CD4-positive, CD25-positive, alpha-beta regulatory T cell (primary cell): ENCODE measurements at regions not wholly inside any gene's neighbourhood (a gene's known extent, or its start where the extent isn't known, plus 50 kb on each side); places are given as distances from the start of the nearest gene placed in this dataset.

Experiments used
- ATAC-seq, 2 donors: fragments of 150-1000 bp; cut with Tn5 transposase; one replicate each; pipeline ENCODE4 v1.10.0; 2021; ENCODE audit warnings: low read depth in 2 of 2, moderate number of reproducible peaks in 2 of 2, moderate library complexity in 1 of 2
- DNase-seq, 3 donors: peaks; one replicate each; pipeline versions ENCODE4 v3.0.0 to v3.0.0-alpha.2; 2012 to 2022; ENCODE audit warnings: mixed read lengths in 1 of 3
- H3K27ac ChIP-seq: one replicate; pipeline ENCODE4 v1.7.0; 2013; ENCODE audit warnings: mild to moderate bottlenecking, low read length; ENCODE audit not compliant: insufficient read depth, poor library complexity, severe bottlenecking
- H3K27me3 ChIP-seq: one replicate; pipeline ENCODE4 v1.7.0; 2013; ENCODE audit warnings: low read length; ENCODE audit not compliant: control insufficient read depth, insufficient read depth
- H3K36me3 ChIP-seq: one replicate; pipeline ENCODE4 v1.7.0; 2013; ENCODE audit warnings: mild to moderate bottlenecking, low read length, moderate library complexity; ENCODE audit not compliant: control insufficient read depth, insufficient read depth
- H3K4me1 ChIP-seq: 2 replicates; pipeline ENCODE4 v1.7.0; 2013; ENCODE audit warnings: mild to moderate bottlenecking, low read length; ENCODE audit not compliant: insufficient read depth, control insufficient read depth, poor library complexity, severe bottlenecking
- H3K4me3 ChIP-seq: one replicate; pipeline ENCODE4 v1.7.0; 2013; ENCODE audit warnings: low read depth, mild to moderate bottlenecking, low read length, moderate library complexity
- H3K9me3 ChIP-seq, 2 experiments: 1 replicate in 1 of 2; 2 replicates in 1 of 2; pipeline ENCODE4 v1.7.0; 2013; ENCODE audit warnings: low read length in 2 of 2, mild to moderate bottlenecking in 1 of 2, moderate library complexity in 1 of 2; ENCODE audit not compliant: control insufficient read depth in 2 of 2
- H3K27ac Mint-ChIP-seq, 3 donors: one replicate each; pipeline ENCODE4 v1.8.0; 2020 to 2022; ENCODE audit warnings: mild to moderate bottlenecking in 3 of 3, mixed read lengths in 3 of 3, moderate library complexity in 2 of 3
- H3K27me3 Mint-ChIP-seq: one replicate; pipeline ENCODE4 v1.8.0; 2022; ENCODE audit warnings: mild to moderate bottlenecking, mixed read lengths
- H3K36me3 Mint-ChIP-seq: one replicate; pipeline ENCODE4 v1.8.0; 2020; ENCODE audit warnings: mixed read lengths
- H3K4me1 Mint-ChIP-seq, 4 donors: one replicate each; pipeline ENCODE4 v1.8.0; 2020 to 2022; ENCODE audit warnings: mixed read lengths in 4 of 4, mild to moderate bottlenecking in 1 of 4
- H3K4me3 Mint-ChIP-seq, 4 donors: one replicate each; pipeline ENCODE4 v1.8.0; 2020 to 2022; ENCODE audit warnings: mild to moderate bottlenecking in 4 of 4, mixed read lengths in 4 of 4, moderate library complexity in 3 of 4
- H3K9me3 Mint-ChIP-seq, 7 donors: one replicate each; pipeline ENCODE4 v1.8.0; 2020 to 2022; ENCODE audit warnings: mixed read lengths in 7 of 7, mild to moderate bottlenecking in 3 of 7, moderate library complexity in 2 of 7

GRCh38 chr15:70240082-70240481 lies 142.4 kb upstream of the TLE3 start:
- peaks cover 0 to 2% (median 0%) of the 10 kb centered on the region in 7 donors for H3K9me3 Mint-ChIP-seq
- H3K4me3 Mint-ChIP-seq, result no peak overlapping the region
- H3K9me3 ChIP-seq, result no peaks in the 10 kb centered on the region
- H3K4me1 Mint-ChIP-seq, result peaks cover 0 to 9% (median 7%) of the 10 kb centered on the region in 4 donors
- no peaks in the 10 kb centered on the region for H3K27me3 Mint-ChIP-seq
- no peaks in the 10 kb centered on the region for H3K27me3 ChIP-seq
- no peaks in the 10 kb centered on the region for H3K36me3 Mint-ChIP-seq
- no peaks in the 10 kb centered on the region for H3K4me1 ChIP-seq
- DNase-seq, result no peak
- H3K27ac ChIP-seq, result no peak overlapping the region
- H3K4me3 ChIP-seq, result no peak overlapping the region
- ATAC-seq, result peak; percentile 38 to 44
- H3K36me3 ChIP-seq, result no peaks in the 10 kb centered on the region
- H3K27ac Mint-ChIP-seq, result no peak overlapping the region

GRCh38 chr15:70238917-70239316 lies 141.2 kb upstream of the TLE3 start:
- ATAC-seq, result no peak
- H3K27me3 Mint-ChIP-seq, result no peaks in the 10 kb centered on the region
- peaks cover 0 to 2% (median 0%) of the 10 kb centered on the region in 7 donors for H3K9me3 Mint-ChIP-seq
- no peaks in the 10 kb centered on the region for H3K36me3 ChIP-seq
- H3K27ac ChIP-seq, result no peak overlapping the region
- no peak overlapping the region for H3K4me3 Mint-ChIP-seq
- H3K27ac Mint-ChIP-seq, result no peak overlapping the region
- no peaks in the 10 kb centered on the region for H3K9me3 ChIP-seq
- no peaks in the 10 kb centered on the region for H3K27me3 ChIP-seq
- H3K4me1 Mint-ChIP-seq, result peaks cover 0 to 8% (median 7%) of the 10 kb centered on the region in 4 donors
- no peak overlapping the region for H3K4me3 ChIP-seq
- no peaks in the 10 kb centered on the region for H3K4me1 ChIP-seq
- H3K36me3 Mint-ChIP-seq, result no peaks in the 10 kb centered on the region
- no peak for DNase-seq

GRCh38 chr15:70237626-70238025 lies 139.9 kb upstream of the TLE3 start:
- Histone ChIP-seq H3K27me3 (no peaks in the 10 kb centered on the region), H3K4me1 (no peaks in the 10 kb centered on the region), H3K36me3 (no peaks in the 10 kb centered on the region), H3K4me3 (no peak overlapping the region), H3K9me3 (no peaks in the 10 kb centered on the region), H3K27ac (no peak overlapping the region)
- Mint-ChIP-seq H3K9me3 (peaks cover 0 to 3% (median 0%) of the 10 kb centered on the region in 7 donors), H3K4me1 (peaks cover 0 to 7% (median 4%) of the 10 kb centered on the region in 4 donors), H3K36me3 (no peaks in the 10 kb centered on the region), H3K27ac (no peak overlapping the region), H3K4me3 (no peak overlapping the region), H3K27me3 (no peaks in the 10 kb centered on the region)
- DNase-seq (no peak), ATAC-seq (no peak)

- Mint-ChIP-seq H3K27ac (no peak overlapping the region), H3K4me1 (peaks cover 0 to 7% (median 3%) of the 10 kb centered on the region in 4 donors), H3K27me3 (peaks cover 5% of the 10 kb centered on the region), H3K9me3 (peaks cover under 1 to 13% (median 5%) of the 10 kb centered on the region in 7 donors), H3K36me3 (no peaks in the 10 kb centered on the region), H3K4me3 (no peak overlapping the region)
- no peak for ATAC-seq
- no peak overlapping the region for H3K4me3 ChIP-seq
- DNase-seq, result no peak
- H3K27me3 ChIP-seq, result no peaks in the 10 kb centered on the region
- H3K9me3 ChIP-seq, result peaks cover 4 to 5% of the 10 kb centered on the region in 2 experiments
- no peaks in the 10 kb centered on the region for H3K36me3 ChIP-seq
- H3K27ac ChIP-seq, result no peak overlapping the region
- no peaks in the 10 kb centered on the region for H3K4me1 ChIP-seq
These were observed 138.8 kb upstream of the TLE3 start for GRCh38 chr15:70236341-70237086.

GRCh38 chr15:70235347-70235746 lies 137.6 kb upstream of the TLE3 start:
- no peaks in the 10 kb centered on the region for H3K4me1 ChIP-seq
- no peaks in the 10 kb centered on the region for H3K36me3 Mint-ChIP-seq
- H3K27me3 Mint-ChIP-seq, result peaks cover 5% of the 10 kb centered on the region
- no peak overlapping the region for H3K4me3 ChIP-seq
- DNase-seq, result no peak
- no peak overlapping the region for H3K27ac Mint-ChIP-seq
- no peak overlapping the region for H3K27ac ChIP-seq
- H3K27me3 ChIP-seq, result no peaks in the 10 kb centered on the region
- peaks cover 0 to 4% (median under 1%) of the 10 kb centered on the region in 4 donors for H3K4me1 Mint-ChIP-seq
- peaks cover 13 to 15% of the 10 kb centered on the region in 2 experiments for H3K9me3 ChIP-seq
- no peaks in the 10 kb centered on the region for H3K36me3 ChIP-seq
- peaks cover 2 to 19% (median 7%) of the 10 kb centered on the region in 7 donors for H3K9me3 Mint-ChIP-seq
- no peak for ATAC-seq
- H3K4me3 Mint-ChIP-seq, result no peak overlapping the region

- H3K4me1 Mint-ChIP-seq, result peaks cover 0 to 2% (median 0%) of the 10 kb centered on the region in 4 donors
- no peak overlapping the region for H3K27ac Mint-ChIP-seq
- ATAC-seq, result peak in 1 of 2 donors; percentile 37
- H3K9me3 Mint-ChIP-seq, result peaks cover 5 to 27% (median 11%) of the 10 kb centered on the region in 7 donors
- peaks cover 2% of the 10 kb centered on the region for H3K36me3 Mint-ChIP-seq
- Histone ChIP-seq H3K4me1 (no peaks in the 10 kb centered on the region), H3K36me3 (no peaks in the 10 kb centered on the region), H3K4me3 (no peak overlapping the region), H3K27me3 (no peaks in the 10 kb centered on the region), H3K27ac (no peak overlapping the region), H3K9me3 (peaks cover 17 to 18% of the 10 kb centered on the region in 2 experiments)
- peaks cover 5% of the 10 kb centered on the region for H3K27me3 Mint-ChIP-seq
- no peak for DNase-seq
- H3K4me3 Mint-ChIP-seq, result no peak overlapping the region
These were observed 136.7 kb upstream of the TLE3 start for GRCh38 chr15:70234256-70234905.

- Mint-ChIP-seq H3K27me3 (peaks cover 5% of the 10 kb centered on the region), H3K36me3 (peaks cover 4% of the 10 kb centered on the region), H3K4me3 (no peak overlapping the region), H3K9me3 (peaks cover 7 to 30% (median 11%) of the 10 kb centered on the region in 7 donors), H3K27ac (no peak overlapping the region), H3K4me1 (no peaks in the 10 kb centered on the region)
- Histone ChIP-seq H3K36me3 (no peaks in the 10 kb centered on the region), H3K4me1 (no peaks in the 10 kb centered on the region), H3K9me3 (peaks cover 18% of the 10 kb centered on the region in 2 experiments), H3K27me3 (no peaks in the 10 kb centered on the region), H3K4me3 (no peak overlapping the region), H3K27ac (no peak overlapping the region)
- DNase-seq, result no peak
- ATAC-seq, result no peak
These were observed 133.8 kb upstream of the TLE3 start for GRCh38 chr15:70231484-70231883.
